ENCODE measurements at regions not wholly inside any gene's neighbourhood (a gene's known extent, or its start where the extent isn't known, plus 50 kb on each side); places are given as distances from the start of the nearest gene placed in this dataset.
A peak's percentile ranks its signal among the peaks of the same experiment; 100 is the strongest.

DNA sequence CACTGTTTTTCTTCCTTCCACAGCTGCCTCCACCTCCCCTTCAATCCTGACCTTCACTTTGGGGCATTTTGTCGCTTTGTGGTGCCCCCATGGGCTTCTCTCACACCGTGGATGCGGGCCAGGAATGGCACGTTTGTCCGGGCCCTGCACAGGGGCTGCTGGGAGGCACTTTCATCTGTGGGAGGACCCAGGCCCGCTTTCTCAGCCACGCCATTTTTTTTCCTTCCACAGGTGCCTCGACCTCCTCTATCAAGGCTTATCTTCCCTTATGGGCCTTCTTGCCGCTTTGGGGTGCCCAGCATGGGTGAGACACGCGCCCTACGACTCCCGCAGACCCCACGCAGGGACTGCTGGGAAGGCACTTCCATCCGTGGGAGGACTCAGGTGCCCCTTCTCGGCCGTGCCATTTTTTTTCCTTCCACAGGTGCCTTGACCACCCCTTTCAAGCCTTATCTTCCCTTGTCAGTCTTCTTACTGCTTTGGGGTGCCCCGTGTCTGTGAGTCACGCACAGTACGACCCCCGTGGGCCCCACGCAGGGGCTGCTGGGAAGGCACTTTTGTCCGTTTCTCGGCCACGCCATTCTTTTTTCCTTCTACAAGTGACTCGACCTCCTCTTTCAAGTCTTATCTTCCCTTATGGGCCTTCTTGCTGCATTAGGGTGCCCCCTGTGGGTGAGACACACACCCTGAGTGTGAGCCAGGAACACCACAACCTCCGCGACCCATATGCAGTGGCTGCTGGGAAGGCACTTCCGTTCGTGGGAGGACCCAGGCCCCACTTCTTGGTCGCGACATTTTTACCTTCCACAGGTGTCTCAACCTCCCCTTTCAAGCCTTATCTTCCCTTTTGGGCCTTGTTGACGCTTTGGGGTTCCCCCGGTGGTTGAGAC lies 270.7 kb downstream of the ALG10 start:
- no peak overlapping the region for H3K27ac ChIP-seq
- TF ChIP-seq, protein P1, sequence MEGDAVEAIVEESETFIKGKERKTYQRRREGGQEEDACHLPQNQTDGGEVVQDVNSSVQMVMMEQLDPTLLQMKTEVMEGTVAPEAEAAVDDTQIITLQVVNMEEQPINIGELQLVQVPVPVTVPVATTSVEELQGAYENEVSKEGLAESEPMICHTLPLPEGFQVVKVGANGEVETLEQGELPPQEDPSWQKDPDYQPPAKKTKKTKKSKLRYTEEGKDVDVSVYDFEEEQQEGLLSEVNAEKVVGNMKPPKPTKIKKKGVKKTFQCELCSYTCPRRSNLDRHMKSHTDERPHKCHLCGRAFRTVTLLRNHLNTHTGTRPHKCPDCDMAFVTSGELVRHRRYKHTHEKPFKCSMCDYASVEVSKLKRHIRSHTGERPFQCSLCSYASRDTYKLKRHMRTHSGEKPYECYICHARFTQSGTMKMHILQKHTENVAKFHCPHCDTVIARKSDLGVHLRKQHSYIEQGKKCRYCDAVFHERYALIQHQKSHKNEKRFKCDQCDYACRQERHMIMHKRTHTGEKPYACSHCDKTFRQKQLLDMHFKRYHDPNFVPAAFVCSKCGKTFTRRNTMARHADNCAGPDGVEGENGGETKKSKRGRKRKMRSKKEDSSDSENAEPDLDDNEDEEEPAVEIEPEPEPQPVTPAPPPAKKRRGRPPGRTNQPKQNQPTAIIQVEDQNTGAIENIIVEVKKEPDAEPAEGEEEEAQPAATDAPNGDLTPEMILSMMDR (IDR thresholded peaks at IDR 0.05), result no peak
- no peak for TF ChIP-seq POLR2A (IDR thresholded peaks at IDR 0.05)
- WGBS, 2 donors, result 68 to 79% methylated on average over 34 of the region's 34 CpGs
- intact Hi-C loops (cut with DNase I), result no loop called here
- DNase-seq, result peak in 1 of 2 donors; percentile 0
- no peaks in the 10 kb centered on the region for H3K36me3 ChIP-seq
- H3K27me3 ChIP-seq, result no peaks in the 10 kb centered on the region
- no peaks in the 10 kb centered on the region for H3K4me1 ChIP-seq
- H3K4me3 ChIP-seq (replicated peaks in 1 of 3), result no peak overlapping the region
- no peaks in the 10 kb centered on the region for H3K9me3 ChIP-seq

DNA sequence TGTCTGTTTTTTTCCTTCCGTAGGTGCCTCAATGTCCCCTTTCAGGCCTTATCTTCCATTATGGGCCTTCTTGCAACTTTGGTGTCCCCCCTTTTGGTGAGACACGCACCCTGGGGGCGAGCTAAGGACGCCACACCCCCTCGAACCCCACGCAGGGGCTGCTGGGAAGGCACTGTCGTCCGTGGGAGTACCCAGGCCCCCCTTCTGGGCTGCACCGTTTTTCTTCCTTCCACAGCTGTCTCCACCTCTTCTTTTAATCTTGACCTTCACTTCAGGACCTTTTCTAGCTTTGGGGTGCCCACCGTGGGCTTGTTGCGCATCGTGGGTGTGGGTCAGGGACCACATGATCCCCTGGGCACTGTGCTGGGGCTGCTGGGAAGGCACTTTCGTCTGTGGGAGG lies 271.8 kb downstream of the ALG10 start:
- Histone ChIP-seq H3K27me3 (no peaks in the 10 kb centered on the region), H3K4me3 (replicated peaks in 1 of 3) (no peak overlapping the region), H3K27ac (no peak overlapping the region), H3K9me3 (no peaks in the 10 kb centered on the region), H3K4me1 (no peaks in the 10 kb centered on the region), H3K36me3 (no peaks in the 10 kb centered on the region)
- 67 to 74% methylated on average over 13 of the region's 13 CpGs for WGBS, 2 donors
- TF ChIP-seq, protein P1 (IDR thresholded peaks at IDR 0.05), result no peak
- TF ChIP-seq POLR2A (IDR thresholded peaks at IDR 0.05), result no peak
- DNase-seq, result no peak
- intact Hi-C loops (cut with DNase I), result no loop called here

DNA sequence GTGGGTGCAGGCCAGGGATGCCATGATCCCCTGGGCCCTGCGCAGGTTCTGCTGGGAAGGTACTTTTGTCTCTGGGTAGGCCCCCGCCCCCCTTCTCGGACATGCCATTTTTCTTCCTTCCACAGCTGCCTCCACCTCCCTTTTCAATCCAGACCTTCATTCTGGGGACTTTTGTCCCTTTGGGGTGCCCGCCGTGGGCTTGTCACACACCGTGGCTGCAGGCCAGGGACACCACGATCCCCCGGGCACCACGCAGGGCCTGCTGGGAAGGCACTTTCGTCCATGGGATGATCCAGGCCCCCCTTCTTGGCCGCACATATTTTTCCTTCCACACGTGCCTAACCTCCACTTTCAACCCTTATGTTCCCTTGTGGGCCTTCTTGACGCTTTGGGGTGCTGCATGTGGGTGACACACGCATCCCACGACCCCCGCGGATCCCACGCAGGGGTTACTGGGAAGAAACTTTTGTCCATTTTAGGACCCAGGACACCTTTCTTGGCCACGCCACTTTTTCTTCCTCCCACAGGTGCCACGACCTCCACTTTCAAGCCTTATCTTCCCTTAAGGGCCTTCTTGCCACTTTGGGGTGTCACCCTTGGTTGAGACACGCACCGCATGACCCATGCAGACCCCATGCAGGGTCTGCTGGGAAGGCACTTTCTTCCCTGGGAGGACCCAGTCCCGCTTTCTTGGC lies 272.5 kb downstream of the ALG10 start:
- Histone ChIP-seq H3K36me3 (no peaks in the 10 kb centered on the region), H3K27me3 (no peaks in the 10 kb centered on the region), H3K4me1 (no peaks in the 10 kb centered on the region), H3K9me3 (no peaks in the 10 kb centered on the region), H3K4me3 (replicated peaks in 1 of 3) (no peak overlapping the region), H3K27ac (no peak overlapping the region)
- TF ChIP-seq, protein P1 (IDR thresholded peaks at IDR 0.05), result no peak
- TF ChIP-seq POLR2A (IDR thresholded peaks at IDR 0.05), result no peak
- DNase-seq, result no peak
- 75 to 84% methylated on average over 23 of the region's 23 CpGs for WGBS, 2 donors
- intact Hi-C loops (cut with DNase I), result no loop called here

DNA sequence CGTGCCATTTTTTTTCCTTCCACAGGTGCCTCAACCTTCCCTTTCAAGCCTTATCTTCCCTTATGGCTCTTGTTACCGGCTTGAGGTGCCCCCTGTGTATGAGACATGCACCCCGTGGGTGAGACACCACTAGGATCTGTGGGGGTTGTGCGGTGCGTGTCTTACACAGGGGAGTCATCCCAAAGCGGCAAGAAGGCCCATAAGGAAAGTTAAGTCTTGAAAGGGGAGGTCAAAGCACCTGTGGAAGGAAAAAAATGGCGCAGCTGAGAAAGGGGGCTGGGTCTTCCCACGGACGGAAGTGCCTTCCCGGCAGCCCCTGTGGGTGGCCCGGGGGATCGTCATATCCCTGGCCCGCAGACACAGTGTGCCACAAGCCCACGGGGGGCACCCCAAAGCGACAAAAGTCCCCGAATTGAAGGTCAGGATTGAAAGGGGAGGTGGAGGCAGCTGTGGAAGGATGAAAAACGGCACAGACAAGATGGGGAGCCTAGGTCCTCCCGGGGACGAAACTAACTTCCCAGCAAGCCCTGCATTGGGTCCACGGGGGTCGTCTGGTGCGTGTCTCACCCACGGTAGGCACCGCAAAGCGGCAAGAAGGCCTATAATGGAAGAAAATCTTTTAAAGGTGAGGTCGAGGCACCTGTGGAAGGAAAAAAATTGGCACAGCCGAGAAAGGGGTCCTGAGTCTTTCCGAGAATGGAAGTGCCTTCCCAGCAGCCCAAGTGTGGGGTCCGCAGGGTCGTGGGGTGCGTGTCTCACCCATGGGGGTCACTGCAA lies 273.3 kb downstream of the ALG10 start:
- Histone ChIP-seq H3K4me3 (replicated peaks in 1 of 3) (no peak overlapping the region), H3K27ac (no peak overlapping the region), H3K36me3 (no peaks in the 10 kb centered on the region), H3K27me3 (no peaks in the 10 kb centered on the region), H3K9me3 (no peaks in the 10 kb centered on the region), H3K4me1 (no peaks in the 10 kb centered on the region)
- WGBS, 2 donors, result 75 to 81% methylated on average over 31 of the region's 31 CpGs
- TF ChIP-seq, protein P1 (IDR thresholded peaks at IDR 0.05), result no peak
- no peak for TF ChIP-seq POLR2A (IDR thresholded peaks at IDR 0.05)
- intact Hi-C loops (cut with DNase I), result no loop called here
- no peak for DNase-seq

Measured in thyroid gland (tissue), 4 donors.